Hematopoietic multipotent progenitor cell treated with erythropoietin and hydrocortisone succinate and interleukin-3 and kit ligand, for 8 days (in vitro differentiated cells): ENCODE measurements at regions not wholly inside any gene's neighbourhood (a gene's known extent, or its start where the extent isn't known, plus 50 kb on each side); places are given as distances from the start of the nearest gene placed in this dataset.

Experiments
- DNase-seq: peaks from one replicate; pipeline ENCODE4 v3.0.0-alpha.2; 2015

- DNase-seq = no peak
Measured at GRCh38 chr4:37737466-37737865, 51.3 kb upstream of the RELL1 start.
